Transverse colon (tissue), 4 donors: ENCODE measurements at regions not wholly inside any gene's neighbourhood (a gene's known extent, or its start where the extent isn't known, plus 50 kb on each side); places are given as distances from the start of the nearest gene placed in this dataset.

Experiments
- DNase-seq: peaks from one replicate; pipeline ENCODE4 v3.0.0-alpha.2; 2019
- H3K27ac ChIP-seq, 4 donors: fragments of 200-600 bp; sonication (generic); 2 replicates each; pipeline ENCODE4 v1.5.1; 2016 to 2018; ENCODE audit warnings: inconsistent platforms in 4 of 4
- H3K27me3 ChIP-seq: fragments of 200-600 bp; sonication (generic); 2 replicates; pipeline ENCODE4 v1.5.1; 2017; ENCODE audit warnings: inconsistent platforms
- H3K36me3 ChIP-seq, 4 donors: fragments of 200-600 bp; sonication (generic); 2 replicates each; pipeline ENCODE4 v1.5.1; 2017 to 2019; ENCODE audit warnings: inconsistent platforms in 4 of 4
- H3K4me1 ChIP-seq, 4 donors: fragments of 200-600 bp; sonication (generic); 2 replicates each; pipeline ENCODE4 v1.5.1; 2017 to 2020; ENCODE audit warnings: inconsistent platforms in 4 of 4
- H3K4me3 ChIP-seq, 4 donors: fragments of 200-600 bp; sonication (generic); 1 replicate in 1 of 4; 2 replicates in 3 of 4; pipeline versions ENCODE4 v1.5.1 to v1.6.1; 2017 to 2019; ENCODE audit warnings: inconsistent platforms in 4 of 4
- H3K9me3 ChIP-seq, 2 donors: fragments of 200-600 bp; sonication (generic); 2 replicates each; pipeline ENCODE4 v1.5.1; 2017 to 2019; ENCODE audit warnings: inconsistent platforms in 2 of 2
- CTCF ChIP-seq, 5 experiments: fragments of 200-600 bp in 3 of 5; fragments of 450-650 bp in 2 of 5; sonication (generic) in 3 of 5; IDR thresholded peaks; 1 replicate in 2 of 5; 2 replicates in 3 of 5; pipeline ENCODE4 v1.5.1; 2016 to 2017; ENCODE audit warnings: antibody characterized with exemption in 5 of 5, inconsistent platforms in 3 of 5, mild to moderate bottlenecking in 2 of 5, moderate library complexity in 1 of 5
- EP300 ChIP-seq: sonication (generic); formaldehyde crosslinking; IDR thresholded peaks from one replicate; pipeline ENCODE4 v1.6.1; 2017; ENCODE audit warnings: antibody characterized with exemption, low read depth
- POLR2A ChIP-seq: fragments of 450-650 bp; IDR thresholded peaks from one replicate; pipeline ENCODE4 v1.6.1; 2016; ENCODE audit warnings: antibody characterized with exemption, mild to moderate bottlenecking, moderate library complexity
- POLR2AphosphoS5 ChIP-seq, 3 donors: sonication (generic); formaldehyde crosslinking; IDR thresholded peaks; one replicate each; pipeline ENCODE4 v1.6.1; 2016; ENCODE audit warnings: antibody characterized with exemption in 3 of 3
- WGBS, 2 donors: methylation state at CpG; one replicate each; pipeline ENCODE4 v1.1.5; 2018; ENCODE audit warnings: low coverage in 1 of 2; 5-methylcytosine and 5-hydroxymethylcytosine counted together
- in situ Hi-C, 4 donors: fragments of 200-750 bp; cut with MboI; loops; one replicate each; pipeline versions ENCODE4 v1.15.0 to v1.15.1; 2017; ENCODE audit warnings: low sequenced_read_pairs in 3 of 4, low pct_ligation_motif_present in 1 of 4, low pct_unique_long_range_greater_than_20kb in 1 of 4
- intact Hi-C: fragments of 100-400 bp; cut with DNase I; formaldehyde crosslinking; loops from one replicate; pipeline ENCODE4 v1.15.1; 2023; ENCODE audit warnings: low total_unique reads

DNA sequence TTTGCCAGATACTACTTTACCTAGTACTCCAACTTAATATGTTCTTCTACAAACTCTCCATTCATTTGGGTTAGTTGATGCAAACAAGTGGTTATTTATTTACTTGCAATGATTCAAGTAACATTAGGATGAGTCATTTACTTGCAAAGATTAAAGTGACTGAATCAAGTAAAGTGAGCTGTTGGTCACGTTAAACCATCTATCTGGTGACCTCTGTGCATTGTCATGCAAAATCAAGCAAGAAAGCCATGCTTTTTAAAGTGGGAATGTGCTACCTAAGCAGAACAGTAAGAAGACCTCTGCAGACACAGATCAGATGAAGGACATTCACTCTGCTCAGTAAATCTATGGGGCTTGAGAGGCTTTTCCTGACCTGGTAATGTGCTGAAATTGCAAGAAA lies 254.7 kb downstream of the LRRIQ3 start:
- Histone ChIP-seq H3K4me3 (no peak overlapping the region), H3K27me3 (no peaks in the 10 kb centered on the region), H3K27ac (no peak overlapping the region), H3K4me1 (no peaks in the 10 kb centered on the region), H3K9me3 (no peaks in the 10 kb centered on the region), H3K36me3 (no peaks in the 10 kb centered on the region)
- intact Hi-C loops (no loop called here), in situ Hi-C loops (no loop called here)
- no peak for DNase-seq
- 11 to 17% methylated on average over 1 of the region's 1 CpG for WGBS, 2 donors
- TF ChIP-seq POLR2AphosphoS5 (IDR thresholded peaks at IDR 0.05): no peak
- no peak for TF ChIP-seq CTCF (IDR thresholded peaks at IDR 0.05)
- no peak for TF ChIP-seq EP300
- no peak for TF ChIP-seq POLR2A

GRCh38 chr1:73930293-73930692 lies 267.7 kb downstream of the LRRIQ3 start:
- intact Hi-C loops (no loop called here), in situ Hi-C loops (no loop called here)
- Histone ChIP-seq H3K27me3 (no peaks in the 10 kb centered on the region), H3K36me3 (no peaks in the 10 kb centered on the region), H3K27ac (no peak overlapping the region), H3K4me3 (no peak overlapping the region), H3K9me3 (no peaks in the 10 kb centered on the region), H3K4me1 (no peaks in the 10 kb centered on the region)
- TF ChIP-seq CTCF (IDR thresholded peaks at IDR 0.05): no peak
- TF ChIP-seq POLR2AphosphoS5 (IDR thresholded peaks at IDR 0.05): no peak
- TF ChIP-seq POLR2A: no peak
- no peak for TF ChIP-seq EP300
- 86 to 91% methylated on average over 1 of the region's 1 CpG for WGBS, 2 donors
- no peak for DNase-seq

- intact Hi-C loops: no loop called here
- H3K4me1 ChIP-seq: no peaks in the 10 kb centered on the region
- TF ChIP-seq CTCF (IDR thresholded peaks at IDR 0.05) (no peak), POLR2A (no peak), EP300 (no peak), POLR2AphosphoS5 (IDR thresholded peaks at IDR 0.05) (no peak)
- in situ Hi-C loops: no loop called here
- no peak overlapping the region for H3K27ac ChIP-seq
- no peak for DNase-seq
- H3K9me3 ChIP-seq: no peaks in the 10 kb centered on the region
- H3K36me3 ChIP-seq: no peaks in the 10 kb centered on the region
- no peak overlapping the region for H3K4me3 ChIP-seq
- H3K27me3 ChIP-seq: no peaks in the 10 kb centered on the region
- 17 to 33% methylated on average over 1 to 3 of the region's 3 CpGs for WGBS, 2 donors
Measured at GRCh38 chr1:73914951-73915350, 283.0 kb downstream of the LRRIQ3 start.

DNA sequence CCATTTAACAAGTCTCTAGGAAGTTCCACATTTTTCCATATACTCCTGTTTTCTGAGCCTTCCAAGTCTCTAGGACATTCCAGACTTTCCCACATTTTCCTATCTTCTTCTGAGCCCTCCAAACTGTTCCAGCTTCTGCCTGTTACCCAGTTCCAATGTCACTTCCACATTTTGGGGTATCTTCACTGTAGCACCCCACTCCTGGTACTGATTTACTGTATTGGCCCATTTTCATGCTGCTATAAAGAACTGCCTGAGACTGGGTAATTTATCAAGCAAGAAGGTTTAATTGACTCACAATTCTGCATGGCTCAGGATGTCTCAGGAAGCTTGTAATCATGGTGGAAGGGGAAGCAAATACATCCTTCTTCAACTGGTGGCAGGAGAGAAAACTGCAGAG lies 285.0 kb downstream of the LRRIQ3 start:
- H3K9me3 ChIP-seq: no peaks in the 10 kb centered on the region
- TF ChIP-seq CTCF (IDR thresholded peaks at IDR 0.05) (no peak), EP300 (no peak), POLR2AphosphoS5 (IDR thresholded peaks at IDR 0.05) (no peak), POLR2A (no peak)
- no peak for DNase-seq
- H3K4me1 ChIP-seq: no peaks in the 10 kb centered on the region
- H3K4me3 ChIP-seq: no peak overlapping the region
- H3K27ac ChIP-seq: no peak overlapping the region
- no peaks in the 10 kb centered on the region for H3K36me3 ChIP-seq
- intact Hi-C loops (no loop called here), in situ Hi-C loops (no loop called here)
- no peaks in the 10 kb centered on the region for H3K27me3 ChIP-seq
